ENCODE measurements at regions not wholly inside any gene's neighbourhood (a gene's known extent, or its start where the extent isn't known, plus 50 kb on each side); places are given as distances from the start of the nearest gene placed in this dataset.

GRCh38 chr4:189592890-189593289 is 347.8 kb upstream of the FRG1 start:
- Histone ChIP-seq H3K9me2 (replicated peaks; ENCODE audit: control insufficient read depth, low read length) (no peaks in the 10 kb centered on the region), H3K9me3 (ENCODE audit: control insufficient read depth, insufficient read depth, low read length) (no peaks in the 10 kb centered on the region), H4K20me1 (ENCODE audit: control insufficient read depth, insufficient read depth, low read depth, low read length) (no peaks in the 10 kb centered on the region), H3K27ac (ENCODE audit: low read depth, low read length) (no peak overlapping the region), H3K36me3 (ENCODE audit: control insufficient read depth, low read length) (no peaks in the 10 kb centered on the region), H3K4me3 (ENCODE audit: low read length) (no peak overlapping the region), H3F3A (ENCODE audit: control insufficient read depth, insufficient read depth) (no peaks in the 10 kb centered on the region), H3K79me2 (ENCODE audit: control insufficient read depth, low read length) (no peaks in the 10 kb centered on the region), H3K4me2 (ENCODE audit: low read length) (no peak overlapping the region), H3K4me1 (ENCODE audit: control insufficient read depth, low read length) (no peaks in the 10 kb centered on the region), H3K27me3 (ENCODE audit: control insufficient read depth, low read length) (no peaks in the 10 kb centered on the region)
- TF ChIP-seq EZH2phosphoT487 (IDR thresholded peaks at IDR 0.05; ENCODE audit: borderline replicate concordance, low read length) = no peak
- TF ChIP-seq CTCF (IDR thresholded peaks at IDR 0.05; ENCODE audit: low read depth, low read length, poor library complexity, severe bottlenecking) = no peak

GRCh38 chr4:189597341-189597740 is 343.3 kb upstream of the FRG1 start:
- Histone ChIP-seq H3K36me3 (ENCODE audit: control insufficient read depth, low read length) (no peaks in the 10 kb centered on the region), H4K20me1 (ENCODE audit: control insufficient read depth, insufficient read depth, low read depth, low read length) (no peaks in the 10 kb centered on the region), H3K9me2 (replicated peaks; ENCODE audit: control insufficient read depth, low read length) (no peaks in the 10 kb centered on the region), H3F3A (ENCODE audit: control insufficient read depth, insufficient read depth) (no peaks in the 10 kb centered on the region), H3K27me3 (ENCODE audit: control insufficient read depth, low read length) (no peaks in the 10 kb centered on the region), H3K79me2 (ENCODE audit: control insufficient read depth, low read length) (no peaks in the 10 kb centered on the region), H3K27ac (ENCODE audit: low read depth, low read length) (no peak overlapping the region), H3K4me3 (ENCODE audit: low read length) (no peak overlapping the region), H3K9me3 (ENCODE audit: control insufficient read depth, insufficient read depth, low read length) (no peaks in the 10 kb centered on the region), H3K4me2 (ENCODE audit: low read length) (no peak overlapping the region), H3K4me1 (ENCODE audit: control insufficient read depth, low read length) (no peaks in the 10 kb centered on the region)
- no peak for TF ChIP-seq CTCF (IDR thresholded peaks at IDR 0.05; ENCODE audit: low read depth, low read length, poor library complexity, severe bottlenecking)
- no peak for TF ChIP-seq EZH2phosphoT487 (IDR thresholded peaks at IDR 0.05; ENCODE audit: borderline replicate concordance, low read length)

- Histone ChIP-seq H3K36me3 (ENCODE audit: control insufficient read depth, low read length) (no peaks in the 10 kb centered on the region), H3F3A (ENCODE audit: control insufficient read depth, insufficient read depth) (no peaks in the 10 kb centered on the region), H3K4me3 (ENCODE audit: low read length) (no peak overlapping the region), H3K27me3 (ENCODE audit: control insufficient read depth, low read length) (no peaks in the 10 kb centered on the region), H3K79me2 (ENCODE audit: control insufficient read depth, low read length) (no peaks in the 10 kb centered on the region), H3K4me1 (ENCODE audit: control insufficient read depth, low read length) (no peaks in the 10 kb centered on the region), H3K9me2 (replicated peaks; ENCODE audit: control insufficient read depth, low read length) (no peaks in the 10 kb centered on the region), H4K20me1 (ENCODE audit: control insufficient read depth, insufficient read depth, low read depth, low read length) (no peaks in the 10 kb centered on the region), H3K4me2 (ENCODE audit: low read length) (no peak overlapping the region), H3K27ac (ENCODE audit: low read depth, low read length) (no peak overlapping the region), H3K9me3 (ENCODE audit: control insufficient read depth, insufficient read depth, low read length) (no peaks in the 10 kb centered on the region)
- no peak for TF ChIP-seq EZH2phosphoT487 (IDR thresholded peaks at IDR 0.05; ENCODE audit: borderline replicate concordance, low read length)
- TF ChIP-seq CTCF (IDR thresholded peaks at IDR 0.05; ENCODE audit: low read depth, low read length, poor library complexity, severe bottlenecking) = no peak
Measured at GRCh38 chr4:189600264-189600663, 340.4 kb upstream of the FRG1 start.

Measured in DOHH2 (cell line).